ENCODE measurements at regions not wholly inside any gene's neighbourhood (a gene's known extent, or its start where the extent isn't known, plus 50 kb on each side); places are given as distances from the start of the nearest gene placed in this dataset.

DNA sequence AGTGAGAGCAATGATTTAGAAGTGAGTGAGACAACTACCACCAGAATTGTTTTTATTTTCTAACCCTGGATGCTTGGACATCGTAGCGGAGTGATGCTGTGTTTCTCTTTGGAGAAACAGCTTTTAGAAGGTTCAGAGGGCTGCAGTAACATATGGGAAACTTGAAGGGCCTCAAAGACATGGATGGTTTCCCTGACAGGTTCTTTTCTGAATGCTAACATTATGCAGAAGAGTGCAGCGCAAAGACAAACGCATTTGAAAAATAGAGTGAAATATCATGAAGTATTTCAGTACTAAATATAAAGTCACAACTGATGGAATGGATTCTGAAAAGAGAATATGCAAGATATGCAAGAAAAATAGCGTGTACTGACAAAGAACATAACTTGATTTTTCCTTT lies 385.1 kb upstream of the DSEL start:
- Mint-ChIP-seq H3K9me3 (ENCODE audit: low read depth) (peaks cover 6% of the 10 kb centered on the region), H3K36me3 (ENCODE audit: low read depth) (no peaks in the 10 kb centered on the region), H3K27ac (ENCODE audit: unreplicated experiment) (no peak overlapping the region), H3K4me3 (ENCODE audit: unreplicated experiment) (no peak overlapping the region), H3K27me3 (ENCODE audit: low read depth) (no peaks in the 10 kb centered on the region), H3K4me1 (ENCODE audit: low read depth) (peaks cover 17% of the 10 kb centered on the region)
- no peak for DNase-seq (ENCODE audit: low spot score)
- TF ChIP-seq, protein P1, sequence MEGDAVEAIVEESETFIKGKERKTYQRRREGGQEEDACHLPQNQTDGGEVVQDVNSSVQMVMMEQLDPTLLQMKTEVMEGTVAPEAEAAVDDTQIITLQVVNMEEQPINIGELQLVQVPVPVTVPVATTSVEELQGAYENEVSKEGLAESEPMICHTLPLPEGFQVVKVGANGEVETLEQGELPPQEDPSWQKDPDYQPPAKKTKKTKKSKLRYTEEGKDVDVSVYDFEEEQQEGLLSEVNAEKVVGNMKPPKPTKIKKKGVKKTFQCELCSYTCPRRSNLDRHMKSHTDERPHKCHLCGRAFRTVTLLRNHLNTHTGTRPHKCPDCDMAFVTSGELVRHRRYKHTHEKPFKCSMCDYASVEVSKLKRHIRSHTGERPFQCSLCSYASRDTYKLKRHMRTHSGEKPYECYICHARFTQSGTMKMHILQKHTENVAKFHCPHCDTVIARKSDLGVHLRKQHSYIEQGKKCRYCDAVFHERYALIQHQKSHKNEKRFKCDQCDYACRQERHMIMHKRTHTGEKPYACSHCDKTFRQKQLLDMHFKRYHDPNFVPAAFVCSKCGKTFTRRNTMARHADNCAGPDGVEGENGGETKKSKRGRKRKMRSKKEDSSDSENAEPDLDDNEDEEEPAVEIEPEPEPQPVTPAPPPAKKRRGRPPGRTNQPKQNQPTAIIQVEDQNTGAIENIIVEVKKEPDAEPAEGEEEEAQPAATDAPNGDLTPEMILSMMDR (IDR thresholded peaks at IDR 0.05): no peak

DNA sequence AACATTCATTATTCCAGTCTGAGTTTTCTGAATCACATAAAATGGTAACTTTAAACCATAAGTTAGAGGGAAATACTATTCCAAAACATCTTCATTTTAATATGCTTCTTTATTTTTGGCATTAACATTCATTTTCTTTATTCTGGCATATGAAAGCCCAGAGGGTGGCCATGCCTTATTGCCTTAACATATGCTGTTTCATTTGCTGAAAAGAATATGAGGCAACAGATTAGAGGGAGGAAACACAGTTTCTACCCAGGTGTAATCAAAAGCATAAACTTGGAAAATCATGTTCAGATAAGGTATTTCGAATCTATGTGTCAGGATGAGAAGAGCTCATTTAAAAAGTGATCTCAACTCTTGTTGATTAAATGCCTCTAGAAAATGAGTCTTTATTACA lies 379.9 kb upstream of the DSEL start:
- no peaks in the 10 kb centered on the region for H3K27me3 Mint-ChIP-seq (ENCODE audit: low read depth)
- peaks cover 6% of the 10 kb centered on the region for H3K9me3 Mint-ChIP-seq (ENCODE audit: low read depth)
- DNase-seq (ENCODE audit: low spot score): no peak
- H3K4me1 Mint-ChIP-seq (ENCODE audit: low read depth): peaks cover 19% of the 10 kb centered on the region
- TF ChIP-seq, protein P1 (IDR thresholded peaks at IDR 0.05): no peak
- H3K36me3 Mint-ChIP-seq (ENCODE audit: low read depth): no peaks in the 10 kb centered on the region
- H3K4me3 Mint-ChIP-seq (ENCODE audit: unreplicated experiment): no peak overlapping the region
- no peak overlapping the region for H3K27ac Mint-ChIP-seq (ENCODE audit: unreplicated experiment)

DNA sequence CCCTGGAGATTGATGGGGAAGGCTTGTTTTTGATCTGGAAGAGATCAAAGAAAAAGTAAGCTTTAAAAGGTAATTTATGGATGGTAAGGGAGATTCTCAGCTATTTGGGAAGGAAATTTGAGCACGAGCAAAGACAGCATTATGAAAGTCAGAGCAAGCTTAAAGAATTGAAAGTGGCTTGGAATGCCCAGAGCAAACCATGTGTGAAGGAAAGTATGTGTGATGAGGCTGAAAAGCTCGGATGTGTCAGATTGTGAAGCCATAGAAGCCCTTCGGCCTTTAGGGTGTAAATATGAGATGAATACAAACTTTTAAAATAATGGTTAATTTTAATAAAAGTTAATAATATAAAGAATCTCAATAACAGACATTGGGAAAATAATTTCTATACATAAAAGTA lies 377.4 kb upstream of the DSEL start:
- TF ChIP-seq, protein P1 (IDR thresholded peaks at IDR 0.05): no peak
- Mint-ChIP-seq H3K27ac (ENCODE audit: unreplicated experiment) (no peak overlapping the region), H3K36me3 (ENCODE audit: low read depth) (no peaks in the 10 kb centered on the region), H3K4me3 (ENCODE audit: unreplicated experiment) (no peak overlapping the region), H3K4me1 (ENCODE audit: low read depth) (peaks cover 19% of the 10 kb centered on the region), H3K9me3 (ENCODE audit: low read depth) (no peaks in the 10 kb centered on the region), H3K27me3 (ENCODE audit: low read depth) (no peaks in the 10 kb centered on the region)
- no peak for DNase-seq (ENCODE audit: low spot score)

DNA sequence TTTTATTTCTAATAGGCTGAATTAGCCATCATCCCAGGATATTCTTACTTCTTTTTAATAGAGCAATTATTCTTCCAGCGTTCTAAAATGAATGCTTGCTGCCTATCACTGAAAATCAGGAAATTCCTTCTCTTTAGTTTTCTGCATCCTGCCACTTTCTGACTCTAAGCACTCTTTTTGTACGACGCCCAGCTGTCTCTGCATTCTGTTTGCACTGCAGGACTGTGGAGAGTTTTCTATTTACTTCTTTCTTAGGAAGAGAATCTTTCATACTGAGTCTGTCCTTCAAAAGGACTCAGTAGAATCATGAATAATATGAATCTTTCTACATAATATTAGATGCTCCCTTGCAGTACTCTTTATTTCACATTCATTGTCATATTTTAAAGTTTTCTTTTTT lies 360.4 kb upstream of the DSEL start:
- no peak overlapping the region for H3K27ac Mint-ChIP-seq (ENCODE audit: unreplicated experiment)
- H3K4me3 Mint-ChIP-seq (ENCODE audit: unreplicated experiment): no peak overlapping the region
- no peaks in the 10 kb centered on the region for H3K9me3 Mint-ChIP-seq (ENCODE audit: low read depth)
- peaks cover 13% of the 10 kb centered on the region for H3K4me1 Mint-ChIP-seq (ENCODE audit: low read depth)
- no peak for DNase-seq (ENCODE audit: low spot score)
- TF ChIP-seq, protein P1 (IDR thresholded peaks at IDR 0.05): no peak
- H3K36me3 Mint-ChIP-seq (ENCODE audit: low read depth): no peaks in the 10 kb centered on the region
- no peaks in the 10 kb centered on the region for H3K27me3 Mint-ChIP-seq (ENCODE audit: low read depth)

DNA sequence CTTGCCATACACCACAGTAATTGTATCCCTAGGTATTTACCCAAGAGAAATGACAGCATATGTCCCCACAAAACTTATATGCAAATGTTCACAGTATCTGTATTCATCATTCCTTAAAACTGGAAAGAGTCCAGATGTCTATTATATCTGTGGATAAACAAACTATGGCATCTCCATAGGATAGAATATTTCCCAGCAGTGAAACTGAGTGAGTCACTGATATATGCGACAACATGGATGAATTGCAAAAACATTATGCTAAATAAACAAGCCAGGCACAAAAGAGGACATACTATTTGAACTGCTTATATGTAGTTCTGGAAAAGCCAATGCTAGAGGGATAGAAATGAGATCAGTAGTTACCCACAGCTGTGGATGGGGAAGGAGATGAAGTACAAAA lies 359.4 kb upstream of the DSEL start:
- DNase-seq (ENCODE audit: low spot score): no peak
- Mint-ChIP-seq H3K36me3 (ENCODE audit: low read depth) (no peaks in the 10 kb centered on the region), H3K4me1 (ENCODE audit: low read depth) (peaks cover 13% of the 10 kb centered on the region), H3K27me3 (ENCODE audit: low read depth) (no peaks in the 10 kb centered on the region), H3K27ac (ENCODE audit: unreplicated experiment) (no peak overlapping the region), H3K9me3 (ENCODE audit: low read depth) (no peaks in the 10 kb centered on the region), H3K4me3 (ENCODE audit: unreplicated experiment) (no peak overlapping the region)
- TF ChIP-seq, protein P1 (IDR thresholded peaks at IDR 0.05): no peak
